ENCODE measurements at regions not wholly inside any gene's neighbourhood (a gene's known extent, or its start where the extent isn't known, plus 50 kb on each side); places are given as distances from the start of the nearest gene placed in this dataset.

DNA sequence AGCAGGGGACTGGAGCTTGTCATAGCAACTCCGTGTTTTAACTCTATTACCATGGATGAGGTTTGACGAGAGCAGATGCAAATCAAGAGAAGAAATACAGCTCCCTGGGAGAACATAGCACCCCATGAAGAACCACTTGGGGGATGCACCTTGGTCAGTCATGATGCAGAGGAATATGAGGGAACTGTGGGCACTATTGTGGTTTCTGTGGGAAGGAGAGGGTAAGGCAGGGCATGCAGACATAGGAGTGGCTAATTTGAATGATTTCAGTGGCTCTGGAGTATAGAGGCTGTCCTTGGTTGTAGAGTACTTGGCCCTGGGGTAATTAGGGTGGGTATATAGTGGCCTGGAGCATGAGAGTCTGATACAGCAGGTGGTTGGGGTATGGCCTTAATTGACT is 131.9 kb downstream of the EDEM1 start:
- Histone ChIP-seq H3K4me2 (ENCODE audit: low read depth, low read length, poor library complexity, severe bottlenecking) (no peak overlapping the region), H4K20me1 (ENCODE audit: low read depth, low read length) (no peaks in the 10 kb centered on the region), H3K9me2 (replicated peaks; ENCODE audit: insufficient read depth, low read length) (no peaks in the 10 kb centered on the region), H3K36me3 (ENCODE audit: low read length) (no peaks in the 10 kb centered on the region), H3K9ac (ENCODE audit: low read length) (no peak overlapping the region), H2AFZ (ENCODE audit: low read depth, low read length, severe bottlenecking) (no peak overlapping the region), H3F3A (ENCODE audit: insufficient read depth) (no peaks in the 10 kb centered on the region), H3K27me3 (ENCODE audit: low read length) (no peaks in the 10 kb centered on the region), H3K4me3 (ENCODE audit: insufficient read depth, low read length, poor library complexity, severe bottlenecking) (no peak overlapping the region), H3K27ac (ENCODE audit: low read depth, low read length) (no peak overlapping the region), H3K79me2 (ENCODE audit: insufficient read depth, low read length) (no peaks in the 10 kb centered on the region), H3K9me3 (ENCODE audit: insufficient read depth, low read length) (no peaks in the 10 kb centered on the region)
- TF ChIP-seq CTCF (IDR thresholded peaks at IDR 0.05; ENCODE audit: insufficient read depth, low read length, poor library complexity, severe bottlenecking), result no peak
- TF ChIP-seq EZH2phosphoT487 (conservative IDR thresholded peaks at IDR 0.05; ENCODE audit: low read length), result no peak

GRCh38 chr3:5321666-5322340 is 134.3 kb downstream of the EDEM1 start:
- Histone ChIP-seq H4K20me1 (ENCODE audit: low read depth, low read length) (no peaks in the 10 kb centered on the region), H3K27ac (ENCODE audit: low read depth, low read length) (no peak overlapping the region), H3K4me2 (ENCODE audit: low read depth, low read length, poor library complexity, severe bottlenecking) (no peak overlapping the region), H2AFZ (ENCODE audit: low read depth, low read length, severe bottlenecking) (no peak overlapping the region), H3K9me3 (ENCODE audit: insufficient read depth, low read length) (no peaks in the 10 kb centered on the region), H3K79me2 (ENCODE audit: insufficient read depth, low read length) (no peaks in the 10 kb centered on the region), H3K4me3 (ENCODE audit: insufficient read depth, low read length, poor library complexity, severe bottlenecking) (no peak overlapping the region), H3K9ac (ENCODE audit: low read length) (no peak overlapping the region), H3K36me3 (ENCODE audit: low read length) (no peaks in the 10 kb centered on the region), H3K9me2 (replicated peaks; ENCODE audit: insufficient read depth, low read length) (no peaks in the 10 kb centered on the region), H3F3A (ENCODE audit: insufficient read depth) (no peaks in the 10 kb centered on the region), H3K27me3 (ENCODE audit: low read length) (no peaks in the 10 kb centered on the region)
- no peak for TF ChIP-seq EZH2phosphoT487 (conservative IDR thresholded peaks at IDR 0.05; ENCODE audit: low read length)
- TF ChIP-seq CTCF (IDR thresholded peaks at IDR 0.05; ENCODE audit: insufficient read depth, low read length, poor library complexity, severe bottlenecking), result no peak

GRCh38 chr3:5324780-5325179 is 137.3 kb downstream of the EDEM1 start:
- Histone ChIP-seq H3K4me3 (ENCODE audit: insufficient read depth, low read length, poor library complexity, severe bottlenecking) (no peak overlapping the region), H3F3A (ENCODE audit: insufficient read depth) (no peaks in the 10 kb centered on the region), H3K4me2 (ENCODE audit: low read depth, low read length, poor library complexity, severe bottlenecking) (no peak overlapping the region), H3K9me3 (ENCODE audit: insufficient read depth, low read length) (no peaks in the 10 kb centered on the region), H3K36me3 (ENCODE audit: low read length) (no peaks in the 10 kb centered on the region), H3K9me2 (replicated peaks; ENCODE audit: insufficient read depth, low read length) (no peaks in the 10 kb centered on the region), H3K27me3 (ENCODE audit: low read length) (no peaks in the 10 kb centered on the region), H4K20me1 (ENCODE audit: low read depth, low read length) (no peaks in the 10 kb centered on the region), H3K27ac (ENCODE audit: low read depth, low read length) (no peak overlapping the region), H2AFZ (ENCODE audit: low read depth, low read length, severe bottlenecking) (no peak overlapping the region), H3K9ac (ENCODE audit: low read length) (no peak overlapping the region), H3K79me2 (ENCODE audit: insufficient read depth, low read length) (no peaks in the 10 kb centered on the region)
- TF ChIP-seq EZH2phosphoT487 (conservative IDR thresholded peaks at IDR 0.05; ENCODE audit: low read length) (no peak), CTCF (IDR thresholded peaks at IDR 0.05; ENCODE audit: insufficient read depth, low read length, poor library complexity, severe bottlenecking) (no peak)
